HFFc6 (cell line): ENCODE measurements at regions not wholly inside any gene's neighbourhood (a gene's known extent, or its start where the extent isn't known, plus 50 kb on each side); places are given as distances from the start of the nearest gene placed in this dataset.
A peak's percentile ranks its signal among the peaks of the same experiment; 100 is the strongest.
"Not testable (repeated sequence)": the region's sequence is repeated elsewhere in the genome, so short reads cannot be mapped to it uniquely, and the experiment has no call there.

Experiments
- DNase-seq: peaks from one replicate; pipeline ENCODE4 v3.0.0-alpha.2; 2018
- H3K27ac Mint-ChIP-seq: 2 replicates; pipeline ENCODE4 v1.8.0; 2020; ENCODE audit warnings: mild to moderate bottlenecking, mixed read lengths
- H3K27me3 Mint-ChIP-seq: 2 replicates; pipeline ENCODE4 v1.8.0; 2021; ENCODE audit warnings: mild to moderate bottlenecking, moderate library complexity, mixed read lengths; ENCODE audit not compliant: insufficient read depth
- H3K36me3 Mint-ChIP-seq: 2 replicates; pipeline ENCODE4 v1.8.0; 2021; ENCODE audit warnings: low read depth, mixed read lengths
- H3K4me1 Mint-ChIP-seq: 2 replicates; pipeline ENCODE4 v1.8.0; 2020; ENCODE audit warnings: low read depth, mixed read lengths
- H3K4me3 Mint-ChIP-seq: 2 replicates; pipeline ENCODE4 v1.8.0; 2020; ENCODE audit warnings: mild to moderate bottlenecking, moderate library complexity, mixed read lengths
- H3K9me3 Mint-ChIP-seq: 2 replicates; pipeline ENCODE4 v1.8.0; 2020; ENCODE audit warnings: mild to moderate bottlenecking, mixed read lengths
- CTCF ChIP-seq: fragments of 200-600 bp; sonication (generic); IDR thresholded peaks from 2 replicates; pipeline ENCODE4 v1.5.0; 2021; ENCODE audit warnings: antibody characterized with exemption, mild to moderate bottlenecking

- peaks cover 17% of the 10 kb centered on the region for H3K27me3 Mint-ChIP-seq
- not testable (repeated sequence) for H3K4me3 Mint-ChIP-seq, H3K4me1 Mint-ChIP-seq, H3K36me3 Mint-ChIP-seq, H3K27ac Mint-ChIP-seq, H3K9me3 Mint-ChIP-seq
- DNase-seq = peak; percentile 25
- peak; percentile 86 for TF ChIP-seq CTCF
These were observed 73.9 kb upstream of the SEC14L1 start for GRCh38 chr17:77066726-77067409.

GRCh38 chr17:77068915-77069314 lies 71.9 kb upstream of the SEC14L1 start:
- TF ChIP-seq CTCF = no peak
- Mint-ChIP-seq H3K4me3 (no peak overlapping the region), H3K36me3 (no peaks in the 10 kb centered on the region), H3K9me3 (no peaks in the 10 kb centered on the region), H3K27ac (no peak overlapping the region), H3K4me1 (no peaks in the 10 kb centered on the region), H3K27me3 (peaks cover 27% of the 10 kb centered on the region)
- no peak for DNase-seq

GRCh38 chr17:77070888-77071279 lies 69.9 kb upstream of the SEC14L1 start:
- TF ChIP-seq CTCF = no peak
- no peaks in the 10 kb centered on the region for H3K36me3 Mint-ChIP-seq
- H3K27ac Mint-ChIP-seq = no peak overlapping the region
- no peak overlapping the region for H3K4me3 Mint-ChIP-seq
- DNase-seq = no peak
- H3K9me3 Mint-ChIP-seq = no peaks in the 10 kb centered on the region
- no peaks in the 10 kb centered on the region for H3K4me1 Mint-ChIP-seq
- H3K27me3 Mint-ChIP-seq = peaks cover 41% of the 10 kb centered on the region

- Mint-ChIP-seq H3K27ac (no peak overlapping the region), H3K27me3 (peaks cover 42% of the 10 kb centered on the region), H3K4me1 (peaks cover 9% of the 10 kb centered on the region), H3K36me3 (no peaks in the 10 kb centered on the region), H3K9me3 (no peaks in the 10 kb centered on the region), H3K4me3 (no peak overlapping the region)
- DNase-seq = no peak
- no peak for TF ChIP-seq CTCF
These were observed 68.8 kb upstream of the SEC14L1 start for GRCh38 chr17:77071925-77072490.

GRCh38 chr17:77072670-77073069 lies 68.1 kb upstream of the SEC14L1 start:
- TF ChIP-seq CTCF = no peak
- Mint-ChIP-seq H3K27ac (no peak overlapping the region), H3K36me3 (no peaks in the 10 kb centered on the region), H3K27me3 (peaks cover 48% of the 10 kb centered on the region), H3K4me3 (no peak overlapping the region), H3K9me3 (no peaks in the 10 kb centered on the region), H3K4me1 (peaks cover 9% of the 10 kb centered on the region)
- no peak for DNase-seq
